ES-I3 (cell line): ENCODE measurements at regions not wholly inside any gene's neighbourhood (a gene's known extent, or its start where the extent isn't known, plus 50 kb on each side); places are given as distances from the start of the nearest gene placed in this dataset.
"Not testable (repeated sequence)": the region's sequence is repeated elsewhere in the genome, so short reads cannot be mapped to it uniquely, and the experiment has no call there.

ENCODE experiments used
- H3K36me3 ChIP-seq: 2 replicates; pipeline ENCODE4 v1.6.1; 2013; ENCODE audit warnings: mild to moderate bottlenecking, low read length, control low read depth, moderate library complexity; ENCODE audit not compliant: insufficient read depth
- H3K4me1 ChIP-seq: 2 replicates; pipeline ENCODE4 v1.6.1; 2013; ENCODE audit warnings: mild to moderate bottlenecking, control low read depth, low read length; ENCODE audit not compliant: insufficient read depth
- H3K9ac ChIP-seq: 2 replicates; pipeline ENCODE4 v1.6.1; 2013; ENCODE audit warnings: low read depth, mild to moderate bottlenecking, low read length, moderate library complexity
- H3K9me3 ChIP-seq: 2 replicates; pipeline ENCODE4 v1.6.1; 2013; ENCODE audit warnings: mild to moderate bottlenecking, low read length, moderate library complexity; ENCODE audit not compliant: control insufficient read depth, insufficient read depth

DNA sequence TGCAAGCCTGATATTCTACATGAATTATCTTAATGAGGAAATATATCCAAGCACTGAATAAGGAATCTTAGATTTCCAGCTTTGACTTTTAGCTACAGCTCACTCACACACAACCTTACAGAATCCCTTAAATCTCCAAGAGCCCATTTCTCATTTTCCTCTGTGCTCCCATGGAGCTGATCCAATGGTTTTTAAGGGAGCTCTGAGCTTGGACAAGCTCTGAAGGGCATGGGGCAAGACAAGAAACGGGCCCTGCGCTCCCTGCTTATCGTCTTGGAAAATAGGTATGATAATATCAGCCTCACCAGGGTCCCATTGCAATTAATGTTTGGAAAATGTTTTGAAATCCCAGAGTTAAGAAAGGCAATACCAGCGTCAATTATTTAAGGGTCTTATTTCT, 1021.7 kb downstream of the NR2F1-AS1 start:
- Histone ChIP-seq H3K9me3 (no peaks in the 10 kb centered on the region), H3K36me3 (no peaks in the 10 kb centered on the region), H3K9ac (no peak overlapping the region), H3K4me1 (peaks cover 22% of the 10 kb centered on the region)

DNA sequence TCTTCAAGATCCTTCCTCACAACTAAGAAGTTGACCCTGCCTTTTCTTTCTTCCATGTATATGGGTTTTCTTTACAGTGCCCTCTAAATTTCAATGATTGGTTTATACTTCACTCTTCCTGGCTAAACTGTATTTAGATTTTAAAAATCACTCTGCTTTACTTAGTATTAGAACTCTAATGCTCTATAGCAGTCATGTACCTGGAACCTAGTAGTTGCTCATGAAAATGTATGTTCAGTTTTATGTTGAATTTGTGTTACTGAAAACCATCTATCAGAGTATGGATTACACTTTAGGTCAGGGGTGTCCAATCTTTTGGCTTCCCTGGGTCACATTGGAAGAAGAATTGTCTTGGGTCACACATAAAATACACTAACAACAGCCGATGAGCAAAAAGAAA, 1024.3 kb downstream of the NR2F1-AS1 start:
- no peaks in the 10 kb centered on the region for H3K36me3 ChIP-seq
- H3K9ac ChIP-seq, result no peak overlapping the region
- no peaks in the 10 kb centered on the region for H3K9me3 ChIP-seq
- H3K4me1 ChIP-seq, result peaks cover 22% of the 10 kb centered on the region

DNA sequence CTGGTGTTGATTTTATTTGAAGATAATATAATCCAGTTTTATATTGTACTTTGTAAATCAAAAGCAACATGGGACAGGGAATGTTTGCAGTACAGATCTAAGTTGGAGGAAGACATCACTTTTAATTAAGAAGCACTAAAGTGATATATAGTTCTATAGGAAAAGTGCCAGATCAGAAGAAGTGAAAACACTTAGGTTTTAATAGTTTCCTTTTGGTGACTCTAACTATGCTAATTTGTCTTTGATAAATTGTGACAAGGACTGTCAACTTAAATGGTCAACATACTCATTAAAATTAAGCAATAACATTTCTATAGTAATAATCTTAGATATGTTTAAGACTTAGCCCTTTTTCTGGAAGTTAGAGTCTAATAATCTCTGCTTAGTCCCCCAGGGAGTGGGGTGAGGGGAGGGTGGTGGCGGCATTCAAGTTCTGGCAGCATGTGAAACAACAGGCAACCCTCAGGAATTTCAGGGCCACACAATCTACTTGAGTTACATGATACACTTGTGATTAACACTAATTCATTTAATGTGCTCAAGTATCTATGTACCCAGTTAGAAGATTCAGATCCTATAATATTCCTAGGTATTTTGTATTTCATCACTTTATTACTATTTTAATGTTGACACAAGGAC, 1026.5 kb downstream of the NR2F1-AS1 start:
- 0 out of 2 replicates have a peak, but pooled peaks cover 6% of the 10 kb centered on the region for H3K4me1 ChIP-seq
- no peak overlapping the region for H3K9ac ChIP-seq
- H3K9me3 ChIP-seq, result no peaks in the 10 kb centered on the region
- no peaks in the 10 kb centered on the region for H3K36me3 ChIP-seq

DNA sequence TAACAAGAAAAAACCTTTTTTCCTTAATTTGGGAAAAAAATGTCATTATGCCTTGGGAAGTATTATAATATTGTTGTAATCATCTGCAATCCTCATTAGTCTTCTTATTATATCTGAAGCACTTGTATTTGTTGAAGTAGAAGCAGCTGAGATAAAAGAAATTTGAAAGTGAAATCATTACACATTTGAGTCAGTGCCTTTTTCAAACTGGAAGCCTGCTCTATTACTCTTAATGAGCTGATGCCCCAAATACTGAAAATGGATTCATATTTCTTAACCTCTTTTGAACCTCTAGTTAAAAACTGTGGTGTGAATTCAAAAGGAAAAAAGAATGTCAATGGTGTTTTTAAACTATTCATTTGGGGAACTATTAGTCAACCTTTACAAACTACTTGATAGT, 1027.7 kb downstream of the NR2F1-AS1 start:
- no peaks in the 10 kb centered on the region for H3K9me3 ChIP-seq
- H3K4me1 ChIP-seq, result no peaks in the 10 kb centered on the region
- no peaks in the 10 kb centered on the region for H3K36me3 ChIP-seq
- H3K9ac ChIP-seq, result no peak overlapping the region

DNA sequence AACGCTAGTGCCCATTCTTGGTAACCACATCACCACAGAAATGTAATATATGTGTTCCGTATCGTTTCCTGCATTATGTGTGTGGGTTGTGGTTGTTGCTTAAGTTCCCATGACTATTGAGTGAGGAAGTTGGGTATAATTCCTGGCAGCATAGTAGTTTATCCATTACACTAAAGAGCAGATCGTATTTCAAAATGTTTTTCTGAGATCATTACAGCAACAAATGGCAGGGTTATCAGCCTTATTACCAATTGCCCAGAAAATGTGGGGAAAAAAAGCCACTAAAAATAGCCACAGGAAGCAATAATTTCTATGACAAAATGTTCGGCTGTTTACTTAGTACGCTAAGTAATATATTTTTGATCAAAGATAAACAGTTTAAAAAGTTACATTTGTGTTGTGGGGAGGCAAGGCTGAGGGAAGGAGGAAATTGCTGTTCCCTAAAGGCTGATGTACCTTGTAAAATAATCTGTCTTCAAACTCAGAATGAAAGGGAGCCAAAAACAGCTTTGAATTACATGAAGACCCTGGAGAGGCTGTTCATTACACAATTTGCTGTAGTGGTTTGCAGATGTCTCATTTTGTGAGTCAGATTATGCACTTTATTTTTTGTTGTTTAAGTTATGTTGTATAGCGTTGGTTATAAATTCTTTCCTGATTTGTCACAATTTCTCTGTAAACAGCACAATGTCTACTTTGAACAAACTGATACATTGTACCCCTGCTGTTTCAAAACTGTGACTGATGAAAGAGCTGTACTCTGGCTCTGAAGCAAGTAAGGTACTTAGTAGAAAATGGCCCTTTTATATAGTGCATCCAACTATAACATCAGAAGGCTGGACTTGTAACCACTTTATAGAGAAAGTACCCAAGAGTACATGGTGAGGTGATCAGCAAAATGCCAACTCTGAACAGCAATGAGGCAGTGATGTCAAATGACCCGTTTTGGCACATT, 1028.5 kb downstream of the NR2F1-AS1 start:
- Histone ChIP-seq H3K9ac (no peak overlapping the region), H3K9me3 (no peaks in the 10 kb centered on the region), H3K36me3 (no peaks in the 10 kb centered on the region), H3K4me1 (no peaks in the 10 kb centered on the region)

DNA sequence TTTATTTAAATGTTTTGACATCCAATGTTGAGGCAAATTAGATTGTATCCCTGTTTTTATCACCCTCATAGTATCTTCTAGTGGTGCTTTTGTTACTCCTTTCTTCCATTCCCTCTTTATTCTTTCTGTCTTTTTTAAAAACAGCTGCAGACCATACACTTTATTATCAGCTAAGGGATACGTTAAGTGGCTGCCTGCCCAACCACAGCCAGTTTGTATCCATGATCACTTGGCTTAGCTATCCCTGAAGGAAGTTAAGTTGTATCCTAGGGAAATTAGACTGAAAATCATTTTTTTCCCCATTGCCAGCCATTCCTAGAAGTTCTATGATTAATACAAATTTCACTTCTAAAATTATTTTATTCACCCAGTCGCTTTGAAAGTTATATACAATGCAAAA, 1032.7 kb downstream of the NR2F1-AS1 start:
- Histone ChIP-seq H3K36me3 (no peaks in the 10 kb centered on the region), H3K4me1 (no peaks in the 10 kb centered on the region), H3K9me3 (no peaks in the 10 kb centered on the region), H3K9ac (no peak overlapping the region)

DNA sequence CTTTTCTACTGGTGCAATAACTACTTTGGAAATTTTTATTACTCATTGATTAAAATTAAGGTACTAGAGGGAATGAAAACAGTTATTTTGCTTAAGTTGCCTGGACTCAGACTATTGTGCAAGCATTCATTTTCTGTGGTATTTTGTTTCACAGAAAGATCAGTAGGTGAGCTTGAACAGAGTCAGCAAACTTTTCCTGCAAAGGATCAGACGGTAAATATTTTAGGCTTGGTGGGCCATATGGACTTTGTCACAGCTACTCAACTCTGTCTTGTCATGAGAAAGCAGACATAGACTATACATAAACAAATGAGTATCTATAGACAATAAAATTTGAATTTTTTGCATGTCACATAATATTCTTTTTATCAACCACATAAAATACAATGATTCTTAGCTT, 1036.4 kb downstream of the NR2F1-AS1 start:
- no peaks in the 10 kb centered on the region for H3K36me3 ChIP-seq
- H3K9me3 ChIP-seq, result no peaks in the 10 kb centered on the region

DNA sequence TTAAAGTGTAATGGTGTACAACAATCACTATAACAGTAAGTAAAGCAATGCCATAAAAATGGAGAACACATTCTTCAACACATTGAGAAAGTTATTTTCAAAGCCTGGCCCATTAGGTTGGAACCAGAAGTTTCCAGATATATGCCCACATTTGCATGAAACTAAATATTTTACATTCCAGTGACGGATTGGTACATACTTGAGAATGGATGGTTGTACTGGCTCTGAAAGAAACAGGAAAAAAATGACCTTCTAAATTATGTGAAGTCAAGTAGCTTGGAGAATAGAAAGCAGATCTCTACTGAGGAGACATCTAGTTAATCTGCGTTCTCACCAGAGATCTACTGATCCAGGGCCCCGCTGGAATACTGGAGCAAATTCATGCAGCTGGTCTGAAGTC, 1037.0 kb downstream of the NR2F1-AS1 start:
- Histone ChIP-seq H3K9me3 (no peaks in the 10 kb centered on the region), H3K36me3 (no peaks in the 10 kb centered on the region), H3K4me1 (no peaks in the 10 kb centered on the region), H3K9ac (no peak overlapping the region)

More for the DNA sequence above, 1036.4 kb downstream of the NR2F1-AS1 start:
- H3K9ac ChIP-seq, result no peak overlapping the region
- no peaks in the 10 kb centered on the region for H3K4me1 ChIP-seq

DNA sequence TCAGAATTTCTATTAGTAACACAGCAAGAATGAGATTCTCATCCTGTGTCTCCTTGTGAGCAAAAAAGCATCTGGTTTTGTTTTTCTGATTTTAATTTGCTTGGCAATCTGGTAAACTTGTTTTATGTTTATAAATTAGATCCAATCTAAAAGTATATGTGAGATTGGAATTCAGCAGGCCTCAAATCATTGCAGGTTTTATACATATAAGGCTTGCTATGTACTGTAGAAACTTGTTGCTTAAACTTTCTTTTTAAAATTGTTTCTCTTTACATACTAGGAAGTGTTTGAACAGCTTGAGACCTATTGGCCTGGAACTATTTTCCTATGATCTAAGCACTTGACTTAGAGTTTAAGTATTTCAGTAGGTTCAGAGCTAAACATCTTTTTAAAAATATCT, 1037.8 kb downstream of the NR2F1-AS1 start:
- Histone ChIP-seq H3K36me3 (no peaks in the 10 kb centered on the region), H3K4me1 (no peaks in the 10 kb centered on the region), H3K9ac (no peak overlapping the region), H3K9me3 (no peaks in the 10 kb centered on the region)

DNA sequence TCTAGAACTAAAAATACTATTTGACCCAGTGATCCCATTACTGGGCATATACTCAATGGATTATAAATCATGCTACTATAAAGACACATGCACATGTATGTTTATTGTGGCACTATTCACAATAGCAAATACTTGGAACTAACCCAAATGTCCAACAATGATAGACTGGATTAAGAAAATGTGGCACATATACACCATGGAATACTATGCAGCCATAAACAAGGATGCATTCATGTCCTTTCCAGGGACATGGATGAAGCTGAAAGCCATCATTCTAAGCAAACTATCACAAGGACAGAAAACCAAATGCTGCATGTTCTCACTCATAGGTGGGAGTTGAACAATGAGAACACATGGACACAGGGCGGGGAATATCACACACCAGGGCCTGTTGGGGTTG, 1039.0 kb downstream of the NR2F1-AS1 start:
- H3K9me3 ChIP-seq, H3K36me3 ChIP-seq, H3K4me1 ChIP-seq, H3K9ac ChIP-seq: not testable (repeated sequence)

DNA sequence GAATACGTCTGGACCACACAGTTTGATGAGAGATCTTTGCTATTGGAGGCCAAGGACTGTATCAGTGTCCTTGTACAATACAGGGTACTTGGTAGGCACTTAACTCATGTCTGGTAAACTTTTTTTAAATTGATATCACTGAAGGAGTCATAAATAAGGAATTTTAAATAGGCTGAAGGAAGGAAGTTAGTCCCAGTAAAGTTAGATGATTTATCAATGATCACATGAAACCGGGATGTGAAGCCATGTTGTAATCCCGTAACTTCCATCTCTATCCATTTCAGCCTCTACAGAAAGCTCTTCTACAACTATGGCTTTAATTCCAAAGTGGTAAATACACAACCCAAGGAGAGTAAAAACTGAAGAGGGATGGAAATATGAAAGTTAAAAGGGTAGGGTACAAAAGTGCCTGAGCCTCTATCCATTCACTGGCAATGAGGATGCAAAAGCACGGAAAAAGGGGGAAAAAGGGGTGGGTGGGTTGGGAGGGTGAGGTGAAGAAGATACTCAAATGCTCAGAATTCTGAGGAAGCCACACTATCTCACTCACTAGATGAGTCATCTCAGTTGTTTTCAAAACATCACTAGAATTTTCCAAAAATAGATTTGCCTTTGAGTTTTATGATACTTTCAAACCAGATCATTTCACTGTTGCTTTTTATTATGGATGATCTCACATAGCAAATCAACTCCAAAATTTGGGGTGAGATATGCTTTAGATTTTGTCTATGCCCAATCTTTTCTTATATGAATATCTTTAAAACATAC, 1053.5 kb downstream of the NR2F1-AS1 start:
- H3K4me1 ChIP-seq, result no peaks in the 10 kb centered on the region
- H3K9me3 ChIP-seq, result no peaks in the 10 kb centered on the region
- no peaks in the 10 kb centered on the region for H3K36me3 ChIP-seq
- no peak overlapping the region for H3K9ac ChIP-seq

DNA sequence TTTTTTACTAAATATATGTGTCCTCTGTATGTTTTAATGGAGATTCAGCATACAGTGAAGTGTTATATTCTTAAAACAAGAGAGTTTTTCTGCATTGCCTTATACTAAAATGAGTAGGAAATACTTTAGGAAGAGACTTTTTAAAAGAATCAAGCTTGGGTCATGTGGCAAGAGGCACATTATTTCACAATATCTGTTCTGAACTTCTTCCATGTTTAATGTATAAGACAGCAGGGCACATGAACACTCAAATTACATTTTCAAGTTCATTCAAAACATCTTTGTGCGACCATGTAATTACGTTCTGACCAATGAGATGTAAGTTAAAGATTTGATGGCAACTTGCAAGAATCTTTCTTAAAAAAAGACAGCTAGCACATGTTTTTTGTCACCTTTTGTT, 1055.9 kb downstream of the NR2F1-AS1 start:
- Histone ChIP-seq H3K9ac (no peak overlapping the region), H3K9me3 (no peaks in the 10 kb centered on the region), H3K4me1 (no peaks in the 10 kb centered on the region)

DNA sequence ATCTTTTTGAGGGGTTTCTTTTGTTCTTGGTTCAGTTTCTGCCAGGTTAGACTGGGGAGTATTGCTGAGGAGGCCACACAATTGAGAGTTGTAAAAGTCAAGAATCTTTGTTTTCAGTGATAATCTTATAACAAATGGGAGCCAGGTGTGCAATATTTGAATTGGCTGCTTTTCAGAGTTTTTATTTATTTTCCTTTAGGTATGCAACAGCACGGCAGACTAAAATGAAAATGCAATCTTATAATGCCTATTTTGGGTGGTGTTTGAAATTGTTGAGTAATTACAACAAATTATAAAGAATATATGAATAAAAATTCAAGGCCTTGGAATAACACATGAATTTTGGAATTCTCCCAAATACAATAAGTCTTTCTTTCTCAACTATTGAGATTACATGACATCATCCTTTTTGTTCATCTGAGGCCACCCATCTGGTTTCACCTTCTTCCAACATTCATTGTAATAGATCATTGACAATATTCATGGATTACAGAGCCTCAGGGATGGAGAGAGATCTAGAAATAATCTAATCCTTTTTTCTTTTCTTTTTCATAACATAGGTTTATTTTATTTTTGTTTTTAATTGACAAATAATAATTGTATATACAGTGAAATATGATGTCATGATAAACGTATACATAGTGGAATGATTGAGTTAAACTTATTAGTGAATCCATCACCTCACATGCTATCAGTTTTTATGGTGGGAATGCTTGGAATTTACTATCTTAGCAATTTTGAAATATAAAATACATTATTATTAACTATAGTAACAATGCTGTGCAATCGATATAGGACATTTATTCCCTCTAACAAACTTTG, 1061.0 kb downstream of the NR2F1-AS1 start:
- Histone ChIP-seq H3K9ac (no peak overlapping the region), H3K36me3 (no peaks in the 10 kb centered on the region), H3K9me3 (no peaks in the 10 kb centered on the region), H3K4me1 (no peaks in the 10 kb centered on the region)

More for the DNA sequence above, 1055.9 kb downstream of the NR2F1-AS1 start:
- H3K36me3 ChIP-seq, result no peaks in the 10 kb centered on the region
